CD14-positive monocyte (primary cell): ENCODE measurements at regions not wholly inside any gene's neighbourhood (a gene's known extent, or its start where the extent isn't known, plus 50 kb on each side); places are given as distances from the start of the nearest gene placed in this dataset.

ENCODE experiments used
- DNase-seq, 3 donors: peaks; one replicate each; pipeline ENCODE4 v3.0.0-alpha.2; 2011 to 2022
- H2AFZ ChIP-seq: 2 replicates; pipeline ENCODE4 v1.6.0; 2012; ENCODE audit warnings: mild to moderate bottlenecking, low read depth, low read length, inconsistent platforms; ENCODE audit not compliant: insufficient read depth, poor library complexity, severe bottlenecking
- H3K27ac ChIP-seq, 2 donors: 1 replicate in 1 of 2; 2 replicates in 1 of 2; pipeline ENCODE4 v1.5.1; 2012 to 2013; ENCODE audit warnings: low read length in 2 of 2, control low read depth in 1 of 2, inconsistent platforms in 1 of 2, low read depth in 1 of 2, mild to moderate bottlenecking in 1 of 2
- H3K27me3 ChIP-seq, 2 donors: one replicate each; pipeline versions ENCODE4 v1.6.0 to v1.6.1; 2011 to 2013; ENCODE audit warnings: low read length in 2 of 2; ENCODE audit not compliant: control insufficient read depth in 2 of 2, insufficient read depth in 2 of 2
- H3K36me3 ChIP-seq, 2 donors: replicated peaks in 1 of 2; 1 replicate in 1 of 2; 2 replicates in 1 of 2; pipeline versions ENCODE4 v1.5.1 to v1.6.1; 2012 to 2013; ENCODE audit warnings: low read length in 2 of 2, control low read depth in 1 of 2, inconsistent platforms in 1 of 2, mild to moderate bottlenecking in 1 of 2; ENCODE audit not compliant: insufficient read depth in 2 of 2, control insufficient read depth in 1 of 2
- H3K4me1 ChIP-seq, 2 donors: 1 replicate in 1 of 2; 2 replicates in 1 of 2; pipeline versions ENCODE4 v1.5.1 to v1.6.1; 2012 to 2013; ENCODE audit warnings: low read length in 2 of 2, control low read depth in 1 of 2, inconsistent platforms in 1 of 2, mild to moderate bottlenecking in 1 of 2, moderate library complexity in 1 of 2; ENCODE audit not compliant: insufficient read depth in 2 of 2, control insufficient read depth in 1 of 2
- H3K4me2 ChIP-seq: replicated peaks from 2 replicates; pipeline ENCODE3; 2012; ENCODE audit warnings: low read length, moderate library complexity, mild to moderate bottlenecking; ENCODE audit not compliant: poor library complexity, severe bottlenecking; ENCODE audit errors: extremely low read depth
- H3K4me3 ChIP-seq, 3 experiments: fragments of 200-600 bp in 1 of 3; sonication (generic) in 1 of 3; replicated peaks in 1 of 3; 1 replicate in 2 of 3; 2 replicates in 1 of 3; pipeline ENCODE4 v1.5.1; 2011 to 2013; ENCODE audit warnings: low read length in 3 of 3, mild to moderate bottlenecking in 3 of 3, control low read depth in 2 of 3, low read depth in 2 of 3, inconsistent platforms in 1 of 3, moderate library complexity in 1 of 3
- H3K79me2 ChIP-seq: 2 replicates; pipeline ENCODE4 v1.6.0; 2012; ENCODE audit warnings: mild to moderate bottlenecking, control low read depth, inconsistent platforms, low read length, moderate library complexity; ENCODE audit not compliant: insufficient read depth
- H3K9ac ChIP-seq: 2 replicates; pipeline ENCODE4 v1.6.0; 2017; ENCODE audit warnings: low read length, mild to moderate bottlenecking; ENCODE audit not compliant: insufficient read depth, poor library complexity, severe bottlenecking
- H3K9me3 ChIP-seq, 2 donors: replicated peaks in 1 of 2; 1 replicate in 1 of 2; 2 replicates in 1 of 2; pipeline versions ENCODE4 v1.5.1 to v1.6.1; 2012 to 2013; ENCODE audit warnings: low read length in 2 of 2, control low read depth in 1 of 2; ENCODE audit not compliant: control insufficient read depth in 1 of 2, insufficient read depth in 1 of 2
- H4K20me1 ChIP-seq: 2 replicates; pipeline ENCODE4 v1.6.0; 2012; ENCODE audit warnings: mild to moderate bottlenecking, low read length, control low read depth, moderate library complexity; ENCODE audit not compliant: insufficient read depth
- H3K27ac Mint-ChIP-seq, 7 donors: one replicate each; pipeline ENCODE4 v1.8.0; 2020; ENCODE audit warnings: mild to moderate bottlenecking in 7 of 7, mixed read lengths in 7 of 7, moderate library complexity in 6 of 7, inconsistent platforms in 2 of 7
- H3K27me3 Mint-ChIP-seq, 3 donors: one replicate each; pipeline ENCODE4 v1.8.0; 2021 to 2022; ENCODE audit warnings: low read depth in 3 of 3, mild to moderate bottlenecking in 3 of 3, mixed read lengths in 3 of 3, moderate library complexity in 3 of 3, inconsistent platforms in 1 of 3
- H3K36me3 Mint-ChIP-seq, 2 donors: one replicate each; pipeline ENCODE4 v1.8.0; 2020; ENCODE audit warnings: mixed read lengths in 2 of 2, inconsistent platforms in 1 of 2, mild to moderate bottlenecking in 1 of 2
- H3K4me1 Mint-ChIP-seq: one replicate; pipeline ENCODE4 v1.8.0; 2020; ENCODE audit warnings: mild to moderate bottlenecking, mixed read lengths
- H3K4me3 Mint-ChIP-seq, 2 donors: one replicate each; pipeline ENCODE4 v1.8.0; 2020; ENCODE audit warnings: mild to moderate bottlenecking in 2 of 2, mixed read lengths in 2 of 2, moderate library complexity in 1 of 2
- H3K9me3 Mint-ChIP-seq, 7 donors: one replicate each; pipeline ENCODE4 v1.8.0; 2020 to 2022; ENCODE audit warnings: mixed read lengths in 7 of 7, mild to moderate bottlenecking in 6 of 7, moderate library complexity in 6 of 7, inconsistent platforms in 2 of 7
- CTCF ChIP-seq: fragments of 200-600 bp; IDR thresholded peaks from one replicate; pipeline ENCODE4 v1.8.0; 2022; ENCODE audit warnings: antibody characterized with exemption, mild to moderate bottlenecking
- WGBS: methylation state at CpG from one replicate; pipeline ENCODE4 v1.1.5; 2013; ENCODE audit warnings: missing lambda C conversion rate; ENCODE audit not compliant: insufficient coverage; 5-methylcytosine and 5-hydroxymethylcytosine counted together
- intact Hi-C, 2 donors: fragments of 100-400 bp; cut with micrococcal nuclease; formaldehyde crosslinking; loops; one replicate each; pipeline versions ENCODE4 v1.15.0 to v1.15.1; 2023

- no peak for TF ChIP-seq CTCF
- Histone ChIP-seq H3K36me3 (no peaks in the 10 kb centered on the region), H4K20me1 (no peaks in the 10 kb centered on the region), H3K79me2 (no peaks in the 10 kb centered on the region), H3K27me3 (no peaks in the 10 kb centered on the region), H3K9ac (no peak overlapping the region), H3K27ac (no peak overlapping the region), H3K9me3 (no peaks in the 10 kb centered on the region), H3K4me2 (no peak overlapping the region), H3K4me3 (no peak overlapping the region), H2AFZ (no peak overlapping the region), H3K4me1 (no peaks in the 10 kb centered on the region)
- Mint-ChIP-seq H3K36me3 (no peaks in the 10 kb centered on the region), H3K27ac (no peak overlapping the region), H3K4me3 (no peak overlapping the region), H3K27me3 (peaks cover 0 to 6% (median 0%) of the 10 kb centered on the region in 3 donors), H3K4me1 (no peaks in the 10 kb centered on the region), H3K9me3 (no peaks in the 10 kb centered on the region)
- intact Hi-C loops, result no loop called here
- DNase-seq, result no peak
Observed at GRCh38 chr19:28238270-28238820, 974.6 kb downstream of the UQCRFS1 start.

GRCh38 chr19:28235606-28236125 lies 977.3 kb downstream of the UQCRFS1 start:
- H4K20me1 ChIP-seq, result no peaks in the 10 kb centered on the region
- no peaks in the 10 kb centered on the region for H3K36me3 Mint-ChIP-seq
- intact Hi-C loops, result no loop called here
- 71% methylated on average over 1 of the region's 4 CpGs for WGBS
- no peaks in the 10 kb centered on the region for H3K79me2 ChIP-seq
- DNase-seq, result no peak
- no peak overlapping the region for H3K4me3 Mint-ChIP-seq
- H3K27ac ChIP-seq, result no peak overlapping the region
- H3K9me3 Mint-ChIP-seq, result peaks cover 0 to 3% (median 0%) of the 10 kb centered on the region in 7 donors
- no peak overlapping the region for H3K4me2 ChIP-seq
- H3K9ac ChIP-seq, result no peak overlapping the region
- H3K36me3 ChIP-seq, result no peaks in the 10 kb centered on the region
- no peaks in the 10 kb centered on the region for H3K27me3 ChIP-seq
- no peaks in the 10 kb centered on the region for H3K4me1 Mint-ChIP-seq
- H3K4me3 ChIP-seq, result no peak overlapping the region
- no peak overlapping the region for H2AFZ ChIP-seq
- peaks cover 0 to 6% (median 0%) of the 10 kb centered on the region in 3 donors for H3K27me3 Mint-ChIP-seq
- no peak overlapping the region for H3K27ac Mint-ChIP-seq
- TF ChIP-seq CTCF, result no peak
- no peaks in the 10 kb centered on the region for H3K9me3 ChIP-seq
- no peaks in the 10 kb centered on the region for H3K4me1 ChIP-seq
